Activated CD8-positive, alpha-beta memory T cell treated with anti-CD3 and anti-CD28 coated beads, Interleukin-2, amount 10 ng/mL, durations not matched to agents 7 days and 5 days (primary cell): ENCODE measurements at regions not wholly inside any gene's neighbourhood (a gene's known extent, or its start where the extent isn't known, plus 50 kb on each side); places are given as distances from the start of the nearest gene placed in this dataset.

Source experiments
- ATAC-seq: fragments of 150-1000 bp; cut with Tn5 transposase; one replicate; pipeline ENCODE4 v1.10.0; 2021; ENCODE audit warnings: moderate library complexity
- CTCF ChIA-PET: fragments of 350-600 bp; sonication (Branson Sonifier 250); formaldehyde crosslinking; loops from one replicate; lab custom pipeline; 2021; ENCODE audit warnings: antibody characterized with exemption; lab: Charles Lee
- DNase-seq: peaks from one replicate; pipeline ENCODE4 v3.0.0-alpha.2; 2020
- H3K27ac Mint-ChIP-seq: one replicate; pipeline ENCODE4 v1.8.0; 2021; ENCODE audit warnings: mild to moderate bottlenecking, mixed read lengths
- H3K27me3 Mint-ChIP-seq: one replicate; pipeline ENCODE4 v1.8.0; 2021; ENCODE audit warnings: mixed read lengths
- H3K36me3 Mint-ChIP-seq: one replicate; pipeline ENCODE4 v1.8.0; 2021; ENCODE audit warnings: mild to moderate bottlenecking, mixed read lengths
- H3K4me1 Mint-ChIP-seq: one replicate; pipeline ENCODE4 v1.8.0; 2021; ENCODE audit warnings: mixed read lengths
- H3K4me3 Mint-ChIP-seq: one replicate; pipeline ENCODE4 v1.8.0; 2021; ENCODE audit warnings: mild to moderate bottlenecking, moderate library complexity, mixed read lengths
- H3K9me3 Mint-ChIP-seq: one replicate; pipeline ENCODE4 v1.8.0; 2022; ENCODE audit warnings: low read depth, mixed read lengths

DNA sequence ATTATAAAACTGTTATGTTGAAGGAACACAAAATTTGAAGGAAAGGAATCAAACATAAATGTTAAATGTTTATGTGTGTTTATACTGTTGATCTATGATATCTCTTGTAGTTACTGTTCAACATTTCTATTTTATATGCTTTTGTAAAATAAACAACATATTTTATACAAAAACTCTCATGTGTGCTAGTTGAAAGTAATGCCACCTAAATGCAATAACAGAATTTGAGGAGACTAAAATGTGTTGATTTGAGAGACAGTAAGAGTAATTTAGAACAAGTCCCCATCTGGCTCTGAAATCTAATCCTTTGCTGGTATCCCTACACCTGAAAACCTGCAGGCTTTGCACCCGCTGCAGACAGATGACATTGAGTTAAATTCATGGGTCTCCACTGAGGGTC, 95.7 kb upstream of the TOP3B start:
- peaks cover 74% of the 10 kb centered on the region for H3K27me3 Mint-ChIP-seq
- CTCF ChIA-PET, result no interaction called here

DNA sequence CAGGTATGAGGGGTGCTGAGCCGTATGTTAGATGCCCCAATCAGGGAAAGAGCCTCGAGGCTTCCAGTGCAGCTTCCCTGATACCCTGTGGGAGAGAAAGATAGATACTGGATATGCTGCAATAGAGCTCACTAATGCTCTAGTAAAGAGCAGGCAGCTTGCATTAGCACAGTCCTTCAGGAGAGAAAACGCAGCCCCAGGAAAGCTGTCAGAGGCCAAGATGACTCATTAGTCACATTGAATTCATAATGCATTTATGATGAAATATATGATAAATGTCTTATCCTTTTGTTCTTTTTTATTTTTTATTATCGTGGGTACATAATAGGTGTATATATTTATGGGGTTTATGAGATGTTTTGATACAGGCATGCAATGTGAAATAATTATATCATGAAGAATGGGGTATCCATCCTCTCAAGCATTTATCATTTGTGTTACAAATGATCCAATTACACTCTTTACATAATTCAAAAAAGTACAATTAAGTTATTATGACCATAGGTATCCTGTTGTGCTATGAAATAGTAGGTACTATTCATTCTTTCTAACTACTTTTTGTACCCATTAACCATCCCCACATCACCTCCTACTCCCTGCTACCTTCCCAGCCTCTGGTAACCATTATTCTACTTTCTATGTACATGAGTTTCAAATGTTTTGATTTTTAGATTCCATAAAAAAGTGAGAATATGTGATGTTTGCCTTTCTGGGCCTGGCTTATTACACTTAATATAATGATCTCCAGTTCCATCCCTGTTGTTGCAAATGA, 94.5 kb upstream of the TOP3B start:
- Mint-ChIP-seq H3K36me3 (no peaks in the 10 kb centered on the region), H3K27me3 (peaks cover 66% of the 10 kb centered on the region), H3K27ac (no peak overlapping the region), H3K9me3 (no peaks in the 10 kb centered on the region), H3K4me3 (no peak overlapping the region), H3K4me1 (no peaks in the 10 kb centered on the region)
- DNase-seq (no peak), ATAC-seq (no peak)
- CTCF ChIA-PET, result no interaction called here

More for the DNA sequence above, 95.7 kb upstream of the TOP3B start:
- DNase-seq (no peak), ATAC-seq (no peak)
- no peaks in the 10 kb centered on the region for H3K9me3 Mint-ChIP-seq
- H3K4me3 Mint-ChIP-seq, result no peak overlapping the region
- no peaks in the 10 kb centered on the region for H3K4me1 Mint-ChIP-seq
- H3K36me3 Mint-ChIP-seq, result no peaks in the 10 kb centered on the region
- H3K27ac Mint-ChIP-seq, result no peak overlapping the region

GRCh38 chr22:22076361-22076760, 93.8 kb upstream of the TOP3B start:
- ATAC-seq (no peak), DNase-seq (no peak)
- CTCF ChIA-PET, result no interaction called here
- Mint-ChIP-seq H3K27ac (no peak overlapping the region), H3K36me3 (no peaks in the 10 kb centered on the region), H3K4me1 (no peaks in the 10 kb centered on the region), H3K27me3 (peaks cover 58% of the 10 kb centered on the region), H3K9me3 (no peaks in the 10 kb centered on the region), H3K4me3 (no peak overlapping the region)

GRCh38 chr22:22075382-22076163, 93.0 kb upstream of the TOP3B start:
- H3K9me3 Mint-ChIP-seq, result no peaks in the 10 kb centered on the region
- DNase-seq (no peak), ATAC-seq (no peak)
- H3K36me3 Mint-ChIP-seq, result no peaks in the 10 kb centered on the region
- no peak overlapping the region for H3K4me3 Mint-ChIP-seq
- H3K27ac Mint-ChIP-seq, result no peak overlapping the region
- CTCF ChIA-PET, result interaction anchor here (1.0 kb wide), 1 partner anchor 15 kb away, joined by 3 read pairs; no protein-coding TSS in a partner anchor
- peaks cover 2% of the 10 kb centered on the region for H3K4me1 Mint-ChIP-seq
- peaks cover 55% of the 10 kb centered on the region for H3K27me3 Mint-ChIP-seq

DNA sequence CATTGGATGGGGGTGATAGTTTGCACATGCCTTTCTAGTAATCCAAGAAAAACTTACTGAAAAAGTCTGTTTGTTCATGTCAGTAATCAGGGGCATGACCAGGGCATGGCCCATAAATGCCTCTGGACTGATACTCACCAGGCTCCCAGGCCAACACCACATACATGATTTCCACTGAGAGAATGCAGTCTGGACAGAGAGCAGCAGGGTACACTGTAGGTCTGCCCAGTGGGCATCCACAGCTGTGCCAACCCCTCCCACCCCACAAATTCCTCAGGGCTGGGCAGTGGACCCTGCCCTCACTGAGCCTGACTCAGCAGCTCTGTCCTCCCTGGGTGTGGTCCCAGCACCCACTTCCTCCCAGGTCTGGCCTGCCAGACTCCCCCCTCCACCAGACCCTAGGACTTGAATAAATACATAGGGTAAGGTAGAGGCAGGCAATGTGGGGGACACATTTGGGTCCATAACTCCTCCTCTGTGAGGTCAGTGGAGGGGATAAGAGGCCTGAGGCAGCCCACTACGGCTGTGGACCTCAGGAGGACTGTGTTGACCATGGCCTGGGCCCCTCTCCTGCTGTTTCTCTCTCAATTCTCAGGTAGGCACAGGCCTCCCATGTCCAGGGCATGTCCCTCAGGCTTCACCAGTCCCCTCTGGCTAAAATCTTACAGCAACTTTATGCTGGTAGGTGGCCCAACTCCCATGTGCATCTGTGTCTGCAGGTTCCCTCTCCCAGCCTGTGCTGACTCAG, 92.2 kb upstream of the TOP3B start:
- no peak overlapping the region for H3K4me3 Mint-ChIP-seq
- ATAC-seq (no peak), DNase-seq (no peak)
- H3K36me3 Mint-ChIP-seq, result no peaks in the 10 kb centered on the region
- H3K27me3 Mint-ChIP-seq, result peaks cover 50% of the 10 kb centered on the region
- CTCF ChIA-PET, result interaction anchor here (0.8 to 1.0 kb wide), 2 partner anchors 14 to 18 kb away, joined by 3 read pairs; no protein-coding TSS in a partner anchor
- no peaks in the 10 kb centered on the region for H3K9me3 Mint-ChIP-seq
- H3K27ac Mint-ChIP-seq, result no peak overlapping the region
- H3K4me1 Mint-ChIP-seq, result peaks cover 2% of the 10 kb centered on the region

DNA sequence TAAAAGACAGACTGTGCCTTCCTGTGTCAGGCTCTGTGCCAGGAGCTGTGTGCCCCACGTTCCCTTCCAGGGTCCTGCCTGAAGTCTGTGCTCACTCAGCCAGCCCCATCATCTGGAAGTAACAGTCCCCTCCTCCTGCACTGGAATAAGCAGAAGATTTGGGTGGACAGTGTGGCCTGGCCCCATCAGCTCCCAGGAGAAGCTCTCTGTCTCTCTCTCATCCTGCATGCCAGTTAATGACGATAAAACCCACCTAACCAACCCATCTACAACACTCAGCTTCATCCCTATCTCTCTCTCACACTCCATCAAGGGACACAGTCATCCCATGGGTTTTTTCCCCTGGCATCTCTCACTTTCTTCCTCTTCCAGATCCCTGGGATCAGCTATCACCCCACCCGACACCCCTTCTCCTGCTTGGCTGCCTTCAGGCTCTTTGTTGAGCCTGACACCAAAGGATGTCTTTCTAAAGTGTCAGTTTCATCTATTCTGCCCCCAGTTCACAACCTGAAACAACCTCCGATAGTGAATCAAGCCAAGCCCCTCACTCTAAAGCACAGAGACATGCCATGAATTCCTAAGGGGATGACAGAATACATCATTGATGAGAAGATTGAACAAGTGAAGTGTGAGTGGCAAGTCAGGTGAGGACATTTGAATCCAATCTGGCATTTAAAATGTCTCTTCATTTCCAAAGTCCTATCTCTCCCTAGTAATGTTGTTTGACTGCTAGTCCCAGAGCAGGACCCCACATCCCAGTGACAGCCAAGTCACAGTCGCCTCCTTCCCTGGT, 91.4 kb upstream of the TOP3B start:
- no peak overlapping the region for H3K27ac Mint-ChIP-seq
- peaks cover 53% of the 10 kb centered on the region for H3K27me3 Mint-ChIP-seq
- H3K9me3 Mint-ChIP-seq, result no peaks in the 10 kb centered on the region
- no peak overlapping the region for H3K4me3 Mint-ChIP-seq
- ATAC-seq (no peak), DNase-seq (no peak)
- H3K36me3 Mint-ChIP-seq, result no peaks in the 10 kb centered on the region
- CTCF ChIA-PET, result interaction anchor here (0.8 kb wide), 1 partner anchor 19 kb away, joined by 3 read pairs; no protein-coding TSS in a partner anchor
- H3K4me1 Mint-ChIP-seq, result peaks cover 2% of the 10 kb centered on the region

DNA sequence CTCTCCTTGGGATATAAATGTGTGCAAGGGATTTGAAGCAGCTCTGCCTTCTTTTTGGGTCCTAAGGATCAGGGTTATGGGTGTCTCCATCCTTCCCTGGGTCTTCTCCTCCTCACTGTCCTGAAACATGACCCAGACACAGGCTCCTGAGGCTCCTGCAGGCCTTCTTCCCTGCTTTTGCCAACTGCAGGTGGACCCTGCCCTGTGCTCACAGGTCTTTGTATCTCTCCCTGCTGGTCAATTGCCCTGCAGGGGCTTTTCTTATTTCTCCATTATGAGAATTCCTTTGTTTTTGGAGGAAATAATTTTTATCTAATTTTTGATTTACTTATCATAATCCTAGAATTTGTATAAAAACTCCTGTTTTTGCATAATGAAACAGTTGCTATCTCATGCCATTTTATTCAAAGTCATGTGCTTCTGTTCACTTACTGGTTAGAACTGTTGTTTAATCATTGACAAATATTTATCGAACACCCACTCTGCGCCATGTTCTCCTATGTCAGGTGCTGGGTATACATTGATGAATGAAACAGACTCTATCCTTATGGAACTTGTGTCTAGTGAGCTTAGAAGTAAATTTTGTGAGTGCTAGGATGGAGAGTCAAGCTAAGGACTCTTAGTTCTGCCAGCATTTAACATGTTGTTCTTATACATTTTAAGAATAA, 89.7 kb upstream of the TOP3B start:
- Mint-ChIP-seq H3K4me3 (no peak overlapping the region), H3K27ac (no peak overlapping the region), H3K9me3 (no peaks in the 10 kb centered on the region), H3K27me3 (peaks cover 44% of the 10 kb centered on the region), H3K36me3 (no peaks in the 10 kb centered on the region), H3K4me1 (peaks cover 2% of the 10 kb centered on the region)
- ATAC-seq (no peak), DNase-seq (no peak)
- CTCF ChIA-PET, result interaction anchor here (2.3 kb wide), 1 partner anchor 11 kb away, joined by 6 read pairs; no protein-coding TSS in a partner anchor

GRCh38 chr22:22071455-22071854, 88.9 kb upstream of the TOP3B start:
- Mint-ChIP-seq H3K36me3 (no peaks in the 10 kb centered on the region), H3K27me3 (peaks cover 43% of the 10 kb centered on the region), H3K4me3 (no peak overlapping the region), H3K27ac (no peak overlapping the region), H3K9me3 (no peaks in the 10 kb centered on the region), H3K4me1 (peaks cover 2% of the 10 kb centered on the region)
- CTCF ChIA-PET, result interaction anchor here (2.3 kb wide), 1 partner anchor 10 kb away, joined by 6 read pairs; no protein-coding TSS in a partner anchor
- DNase-seq (no peak), ATAC-seq (no peak)

GRCh38 chr22:22070371-22070824, 87.8 kb upstream of the TOP3B start:
- H3K4me3 Mint-ChIP-seq, result no peak overlapping the region
- DNase-seq, result no peak
- CTCF ChIA-PET, result interaction anchor here (1.0 to 1.3 kb wide), 2 partner anchors 10 to 27 kb away, joined by 4 to 8 read pairs; no protein-coding TSS in a partner anchor
- H3K36me3 Mint-ChIP-seq, result no peaks in the 10 kb centered on the region
- H3K9me3 Mint-ChIP-seq, result no peaks in the 10 kb centered on the region
- H3K27ac Mint-ChIP-seq, result no peak overlapping the region
- no peak for ATAC-seq
- H3K4me1 Mint-ChIP-seq, result peaks cover 2% of the 10 kb centered on the region
- peaks cover 36% of the 10 kb centered on the region for H3K27me3 Mint-ChIP-seq

GRCh38 chr22:22069450-22070370, 87.1 kb upstream of the TOP3B start:
- no peak overlapping the region for H3K4me3 Mint-ChIP-seq
- no peak for DNase-seq
- H3K36me3 Mint-ChIP-seq, result no peaks in the 10 kb centered on the region
- peaks cover 2% of the 10 kb centered on the region for H3K4me1 Mint-ChIP-seq
- peaks cover 38% of the 10 kb centered on the region for H3K27me3 Mint-ChIP-seq
- H3K27ac Mint-ChIP-seq, result no peak overlapping the region
- CTCF ChIA-PET, result interaction anchor here (1.0 to 1.3 kb wide), 2 partner anchors 9 to 27 kb away, joined by 4 to 8 read pairs; no protein-coding TSS in a partner anchor
- no peak for ATAC-seq
- no peaks in the 10 kb centered on the region for H3K9me3 Mint-ChIP-seq

GRCh38 chr22:22068657-22069056, 86.1 kb upstream of the TOP3B start:
- H3K27ac Mint-ChIP-seq, result no peak overlapping the region
- ATAC-seq (no peak), DNase-seq (no peak)
- no peak overlapping the region for H3K4me3 Mint-ChIP-seq
- no peaks in the 10 kb centered on the region for H3K36me3 Mint-ChIP-seq
- H3K4me1 Mint-ChIP-seq, result peaks cover 2% of the 10 kb centered on the region
- H3K27me3 Mint-ChIP-seq, result peaks cover 33% of the 10 kb centered on the region
- CTCF ChIA-PET, result no interaction called here
- no peaks in the 10 kb centered on the region for H3K9me3 Mint-ChIP-seq
